ENCODE measurements at regions not wholly inside any gene's neighbourhood (a gene's known extent, or its start where the extent isn't known, plus 50 kb on each side); places are given as distances from the start of the nearest gene placed in this dataset.

- TF ChIP-seq EZH2phosphoT487 (IDR thresholded peaks at IDR 0.05; ENCODE audit: insufficient read depth, low read depth) (no peak), EZH2 (IDR thresholded peaks at IDR 0.05; ENCODE audit: insufficient read depth, poor library complexity, severe bottlenecking) (no peak)
Observed at GRCh38 chr4:166481739-166482138, 608.7 kb downstream of the TLL1 start.

Measured in GM23248 (cell line).